Esophagus squamous epithelium (tissue), 4 donors: ENCODE measurements at regions not wholly inside any gene's neighbourhood (a gene's known extent, or its start where the extent isn't known, plus 50 kb on each side); places are given as distances from the start of the nearest gene placed in this dataset.

Experiments
- CTCF ChIP-seq, 6 experiments: fragments of 450-650 bp in 4 of 6; fragments of 200-600 bp in 2 of 6; sonication (generic) in 2 of 6; IDR thresholded peaks; one replicate each; pipeline ENCODE4 v1.5.1; 2016 to 2019; ENCODE audit warnings: antibody characterized with exemption in 6 of 6, mild to moderate bottlenecking in 4 of 6, moderate library complexity in 4 of 6
- POLR2A ChIP-seq, 4 donors: fragments of 450-650 bp; IDR thresholded peaks; one replicate each; pipeline ENCODE4 v1.6.1; 2017; ENCODE audit warnings: antibody characterized with exemption in 4 of 4, mild to moderate bottlenecking in 4 of 4, moderate library complexity in 3 of 4

DNA sequence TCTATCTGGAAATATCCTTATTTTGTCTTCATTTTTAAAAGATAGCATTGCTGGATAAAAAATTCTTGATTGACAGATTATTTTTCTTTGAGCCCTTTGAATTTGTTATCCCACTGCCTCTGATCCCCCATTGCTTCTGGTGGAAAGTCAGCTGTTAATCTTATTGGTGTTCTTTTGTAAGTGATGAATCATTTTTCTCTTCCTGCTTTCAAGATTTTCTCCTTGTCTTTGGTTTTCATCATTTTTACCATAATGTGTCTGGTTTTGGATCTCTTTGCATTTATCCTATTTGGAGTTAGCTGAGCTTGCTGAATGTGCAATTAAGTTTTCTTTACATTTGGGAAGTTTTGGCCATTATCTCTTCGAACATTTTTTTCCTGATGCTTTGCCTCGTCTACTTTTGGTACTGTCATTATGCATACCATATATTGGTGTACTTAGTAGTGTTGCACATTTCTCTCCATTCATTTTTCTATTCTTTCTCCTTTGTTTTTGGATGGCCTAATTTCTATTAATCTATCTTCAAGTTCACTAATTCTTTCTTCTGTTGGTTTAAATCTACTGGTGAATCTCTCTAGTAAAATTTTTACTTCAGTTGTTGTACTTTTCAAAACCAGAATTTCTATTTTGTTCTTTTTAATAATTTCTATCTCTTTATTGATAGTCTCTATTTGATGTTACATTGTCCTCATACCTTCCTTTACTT is 440.0 kb upstream of the PROK2 start:
- TF ChIP-seq CTCF (IDR thresholded peaks at IDR 0.05) = no peak
- TF ChIP-seq POLR2A (IDR thresholded peaks at IDR 0.05) = no peak
